GM12878 (cell line): ENCODE measurements at regions not wholly inside any gene's neighbourhood (a gene's known extent, or its start where the extent isn't known, plus 50 kb on each side); places are given as distances from the start of the nearest gene placed in this dataset.

Experiments
- CHD2 ChIP-seq: IDR thresholded peaks from 2 replicates; pipeline ENCODE4 v1.6.1; 2011; ENCODE audit warnings: low read depth, low read length, improper control_type of control experiment, borderline replicate concordance
- CTCF ChIP-seq, 3 experiments: IDR thresholded peaks in 2 of 3; conservative IDR thresholded peaks in 1 of 3; 2 replicates each; pipeline ENCODE4 v1.5.1; 2011; ENCODE audit warnings: low read depth in 3 of 3, low read length in 3 of 3, mild to moderate bottlenecking in 3 of 3, control low read depth in 2 of 3, moderate library complexity in 2 of 3, inconsistent platforms in 1 of 3, mixed read lengths in 1 of 3; ENCODE audit not compliant: control insufficient read depth in 2 of 3, insufficient read depth in 1 of 3; ENCODE audit errors: extremely low read depth in 1 of 3
- KDM1A ChIP-seq: fragments of 200-600 bp; sonication (generic); IDR thresholded peaks from 2 replicates; pipeline ENCODE4 v1.6.1; 2016; ENCODE audit warnings: borderline replicate concordance
- LARP7 ChIP-seq: fragments of 450-650 bp; IDR thresholded peaks from 2 replicates; pipeline ENCODE4 v1.6.1; 2017; ENCODE audit warnings: mild to moderate bottlenecking
- MAX ChIP-seq: IDR thresholded peaks from 2 replicates; pipeline ENCODE4 v1.6.1; 2012; ENCODE audit warnings: low read depth, low read length, improper control_type of control experiment
- NRF1 ChIP-seq: conservative IDR thresholded peaks from 2 replicates; pipeline ENCODE4 v1.6.1; 2011; ENCODE audit warnings: mild to moderate bottlenecking, low read depth, low read length, improper control_type of control experiment

- TF ChIP-seq NRF1 (no peak), LARP7 (no peak), MAX (no peak), CTCF (IDR thresholded peaks at IDR 0.05 in 2 of 3, conservative IDR thresholded peaks at IDR 0.05 in 1 of 3; ENCODE audit: control insufficient read depth in 2 of 3, extremely low read depth in 1 of 3, insufficient read depth in 1 of 3, low read depth in 3 of 3, low read length in 3 of 3) (no peak), CHD2 (no peak), KDM1A (no peak)
Measured at GRCh38 chr3:194744826-194745225, 59.1 kb downstream of the FAM43A start.
